Thyroid gland (tissue), 4 donors: ENCODE measurements at regions not wholly inside any gene's neighbourhood (a gene's known extent, or its start where the extent isn't known, plus 50 kb on each side); places are given as distances from the start of the nearest gene placed in this dataset.
"Not testable (repeated sequence)": the region's sequence is repeated elsewhere in the genome, so short reads cannot be mapped to it uniquely, and the experiment has no call there.

Experiments
- POLR2A ChIP-seq, 2 donors: fragments of 450-650 bp; IDR thresholded peaks; one replicate each; pipeline ENCODE4 v1.6.1; 2017; ENCODE audit warnings: antibody characterized with exemption in 2 of 2, mild to moderate bottlenecking in 2 of 2, moderate library complexity in 1 of 2
- TF ChIP-seq, protein P1 (sequence below), 6 experiments: fragments of 200-600 bp in 3 of 6; fragments of 450-650 bp in 3 of 6; sonication (generic) in 3 of 6; IDR thresholded peaks; one replicate each; pipeline ENCODE4 v1.5.1; 2016 to 2019; ENCODE audit warnings: antibody characterized with exemption in 6 of 6, mild to moderate bottlenecking in 2 of 6, inconsistent platforms in 1 of 6, moderate library complexity in 1 of 6

DNA sequence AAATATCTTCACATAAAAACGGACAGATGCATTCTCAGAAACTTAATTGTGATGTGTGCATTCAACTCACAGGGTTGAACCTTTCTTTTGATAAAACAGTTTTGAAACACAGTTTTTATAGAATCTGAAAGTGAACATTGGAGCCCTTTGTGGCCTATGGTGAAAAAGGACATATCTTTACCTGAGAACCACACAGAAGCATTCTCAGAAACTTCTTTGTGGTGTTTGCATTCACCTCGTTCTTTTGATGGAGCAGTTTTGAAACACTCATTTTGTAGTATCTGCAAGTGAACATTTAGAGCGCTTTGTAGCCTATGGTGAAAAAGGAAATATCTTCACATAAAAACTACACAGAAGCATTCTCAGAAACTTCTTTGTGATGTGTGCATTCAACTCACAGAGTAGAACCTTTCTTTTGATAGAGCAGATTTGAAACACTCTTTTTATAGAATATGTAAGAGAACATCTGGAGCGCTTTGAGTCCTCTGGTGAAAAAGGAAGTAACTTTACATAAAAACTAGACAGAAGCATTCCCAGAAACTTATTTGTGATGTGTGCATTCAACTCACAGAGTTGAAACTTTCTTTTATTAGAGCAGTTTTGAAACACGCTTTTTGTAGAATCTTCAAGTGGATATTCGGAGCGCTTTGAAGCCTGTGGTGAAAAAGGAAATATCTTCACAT is 591.9 kb upstream of the ZNF337 start:
- TF ChIP-seq, protein P1, sequence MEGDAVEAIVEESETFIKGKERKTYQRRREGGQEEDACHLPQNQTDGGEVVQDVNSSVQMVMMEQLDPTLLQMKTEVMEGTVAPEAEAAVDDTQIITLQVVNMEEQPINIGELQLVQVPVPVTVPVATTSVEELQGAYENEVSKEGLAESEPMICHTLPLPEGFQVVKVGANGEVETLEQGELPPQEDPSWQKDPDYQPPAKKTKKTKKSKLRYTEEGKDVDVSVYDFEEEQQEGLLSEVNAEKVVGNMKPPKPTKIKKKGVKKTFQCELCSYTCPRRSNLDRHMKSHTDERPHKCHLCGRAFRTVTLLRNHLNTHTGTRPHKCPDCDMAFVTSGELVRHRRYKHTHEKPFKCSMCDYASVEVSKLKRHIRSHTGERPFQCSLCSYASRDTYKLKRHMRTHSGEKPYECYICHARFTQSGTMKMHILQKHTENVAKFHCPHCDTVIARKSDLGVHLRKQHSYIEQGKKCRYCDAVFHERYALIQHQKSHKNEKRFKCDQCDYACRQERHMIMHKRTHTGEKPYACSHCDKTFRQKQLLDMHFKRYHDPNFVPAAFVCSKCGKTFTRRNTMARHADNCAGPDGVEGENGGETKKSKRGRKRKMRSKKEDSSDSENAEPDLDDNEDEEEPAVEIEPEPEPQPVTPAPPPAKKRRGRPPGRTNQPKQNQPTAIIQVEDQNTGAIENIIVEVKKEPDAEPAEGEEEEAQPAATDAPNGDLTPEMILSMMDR (IDR thresholded peaks at IDR 0.05): not testable (repeated sequence)
- TF ChIP-seq POLR2A (IDR thresholded peaks at IDR 0.05): not testable (repeated sequence)
